ENCODE measurements at regions not wholly inside any gene's neighbourhood (a gene's known extent, or its start where the extent isn't known, plus 50 kb on each side); places are given as distances from the start of the nearest gene placed in this dataset.
"Not testable (repeated sequence)": the region's sequence is repeated elsewhere in the genome, so short reads cannot be mapped to it uniquely, and the experiment has no call there.

DNA sequence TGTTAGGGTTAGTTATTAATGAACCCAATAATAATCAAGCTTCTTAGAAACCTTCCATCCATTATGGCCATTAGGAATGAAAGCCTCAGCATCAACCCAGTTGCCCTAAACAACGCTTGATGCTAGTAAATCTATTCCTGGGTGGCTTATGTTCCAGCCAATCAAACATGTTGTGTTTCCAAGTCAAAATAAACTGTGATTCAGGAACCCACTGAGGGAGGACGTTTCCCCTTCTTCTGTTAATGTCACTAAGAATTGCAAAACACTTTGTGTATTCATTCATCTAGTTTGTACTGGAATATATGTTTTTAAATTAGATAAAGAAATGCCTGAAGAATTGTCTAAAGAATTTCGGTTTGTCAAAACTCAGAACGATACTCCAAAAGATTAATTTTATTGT lies 142.5 kb upstream of the MSX2 start:
- Mint-ChIP-seq H3K4me3 (no peak overlapping the region), H3K27me3 (peaks cover 5% of the 10 kb centered on the region), H3K9me3 (peaks cover 7% of the 10 kb centered on the region), H3K36me3 (no peaks in the 10 kb centered on the region), H3K4me1 (no peaks in the 10 kb centered on the region), H3K27ac (no peak overlapping the region)
- no peak for DNase-seq

DNA sequence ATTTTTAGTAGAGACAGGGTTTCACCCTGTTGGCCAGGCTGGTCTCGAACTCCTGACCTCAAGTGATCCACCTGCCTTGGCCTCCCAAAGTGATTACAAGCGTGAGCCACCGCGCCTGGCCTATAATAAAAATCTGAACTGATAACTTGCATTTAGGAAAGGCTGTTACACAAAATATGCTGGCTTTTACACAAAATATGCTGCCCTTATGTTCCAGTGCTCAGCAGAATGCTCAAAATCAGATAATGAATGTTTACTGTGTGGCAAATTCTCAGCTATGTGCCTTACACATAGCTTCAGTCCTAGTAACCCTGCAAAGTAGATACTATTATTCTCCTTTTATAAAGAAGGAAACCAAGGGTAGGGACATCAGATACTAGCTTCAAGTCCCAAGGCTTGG lies 141.3 kb upstream of the MSX2 start:
- no peaks in the 10 kb centered on the region for H3K36me3 Mint-ChIP-seq
- peaks cover 5% of the 10 kb centered on the region for H3K27me3 Mint-ChIP-seq
- no peak for DNase-seq
- no peak overlapping the region for H3K27ac Mint-ChIP-seq
- no peaks in the 10 kb centered on the region for H3K4me1 Mint-ChIP-seq
- H3K4me3 Mint-ChIP-seq: no peak overlapping the region
- H3K9me3 Mint-ChIP-seq: peaks cover 7% of the 10 kb centered on the region

DNA sequence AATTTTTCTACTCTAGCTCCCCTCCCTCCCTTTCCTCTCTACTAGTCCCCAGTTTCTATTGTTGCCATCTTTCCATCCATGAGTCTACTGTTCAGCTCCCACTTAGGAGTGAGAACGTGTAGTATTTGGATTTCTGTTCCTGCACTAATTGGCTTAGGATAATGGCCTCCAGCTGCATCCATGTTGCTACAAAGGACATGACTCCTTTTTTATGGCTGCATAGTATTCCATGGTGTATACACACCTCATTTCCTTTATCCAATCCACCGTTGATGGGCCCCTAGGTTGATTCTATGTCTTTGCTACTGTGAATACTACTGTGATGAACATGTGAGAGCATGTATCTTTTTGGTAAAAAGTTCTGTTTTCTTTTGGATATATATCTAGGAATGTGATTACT lies 138.9 kb upstream of the MSX2 start:
- Mint-ChIP-seq H3K27me3 (peaks cover 3% of the 10 kb centered on the region), H3K4me1 (no peaks in the 10 kb centered on the region), H3K9me3 (peaks cover 7% of the 10 kb centered on the region), H3K27ac (no peak overlapping the region), H3K4me3 (no peak overlapping the region), H3K36me3 (no peaks in the 10 kb centered on the region)
- no peak for DNase-seq

DNA sequence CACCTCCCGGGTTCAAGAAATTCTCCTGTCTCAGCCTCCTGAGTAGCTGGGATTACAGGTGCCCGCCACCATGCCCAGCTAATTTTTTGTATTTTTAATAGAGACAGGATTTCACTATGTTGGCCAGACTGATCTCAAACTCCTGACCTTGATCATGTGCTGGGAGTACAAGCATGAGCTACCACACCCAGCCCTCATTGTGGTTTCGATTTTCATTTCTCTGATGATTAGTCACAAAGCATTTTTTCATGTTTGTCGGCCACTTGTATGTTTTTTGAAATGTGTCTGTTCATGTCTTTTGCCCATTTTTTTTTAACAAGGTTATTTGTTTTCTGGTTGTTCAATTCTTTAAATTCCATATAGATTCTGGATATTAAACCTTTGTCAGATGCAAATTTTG lies 138.2 kb upstream of the MSX2 start:
- not testable (repeated sequence) for DNase-seq, H3K4me3 Mint-ChIP-seq, H3K27ac Mint-ChIP-seq, H3K36me3 Mint-ChIP-seq, H3K27me3 Mint-ChIP-seq, H3K9me3 Mint-ChIP-seq, H3K4me1 Mint-ChIP-seq

DNA sequence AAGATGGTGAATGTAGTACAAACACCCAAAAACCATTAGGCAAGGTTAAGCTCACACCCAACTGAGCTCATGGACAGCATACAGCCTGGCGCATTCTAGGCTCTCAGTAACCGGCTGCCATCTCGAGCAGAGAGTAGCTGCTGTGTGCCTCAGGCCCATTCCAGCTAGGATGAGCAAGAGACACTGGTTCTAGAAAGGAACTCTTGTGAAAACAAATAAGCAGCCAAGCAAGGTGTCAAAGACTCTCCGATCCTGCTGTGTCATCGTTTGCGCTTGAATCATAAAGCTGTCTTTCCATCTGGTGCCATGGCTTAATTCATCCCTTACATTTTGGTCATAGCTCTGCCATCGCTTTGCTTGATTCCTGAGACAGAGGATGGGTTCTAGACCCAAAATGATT lies 135.4 kb upstream of the MSX2 start:
- no peaks in the 10 kb centered on the region for H3K4me1 Mint-ChIP-seq
- H3K27ac Mint-ChIP-seq: no peak overlapping the region
- H3K36me3 Mint-ChIP-seq: no peaks in the 10 kb centered on the region
- no peak for DNase-seq
- no peak overlapping the region for H3K4me3 Mint-ChIP-seq
- H3K27me3 Mint-ChIP-seq: no peaks in the 10 kb centered on the region
- H3K9me3 Mint-ChIP-seq: peaks cover 7% of the 10 kb centered on the region

- Mint-ChIP-seq H3K4me1 (no peaks in the 10 kb centered on the region), H3K9me3 (peaks cover 7% of the 10 kb centered on the region), H3K36me3 (no peaks in the 10 kb centered on the region), H3K27ac (no peak overlapping the region), H3K27me3 (no peaks in the 10 kb centered on the region), H3K4me3 (no peak overlapping the region)
- no peak for DNase-seq
Measured at GRCh38 chr5:174589599-174589998, 134.8 kb upstream of the MSX2 start.

DNA sequence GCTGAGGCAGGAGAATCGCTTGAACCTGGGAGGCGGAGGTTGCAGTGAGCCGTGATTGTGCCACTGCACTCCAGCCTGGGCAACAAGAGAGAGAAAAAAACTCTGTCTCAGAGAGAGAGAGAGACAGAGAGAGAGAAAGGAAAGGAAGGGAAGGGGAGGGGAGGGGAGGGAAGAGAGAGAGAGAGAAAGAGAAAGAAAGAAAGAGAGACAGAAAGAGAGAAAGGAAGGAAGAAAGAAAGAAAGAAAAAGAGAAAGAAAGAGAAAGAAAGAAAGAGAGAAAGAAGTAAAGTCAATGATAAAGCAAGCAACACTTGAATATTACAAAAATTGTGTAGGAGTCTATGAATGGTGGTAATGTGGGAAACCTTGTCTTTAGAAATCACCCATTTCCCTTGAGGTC lies 133.6 kb upstream of the MSX2 start:
- no peaks in the 10 kb centered on the region for H3K27me3 Mint-ChIP-seq
- H3K27ac Mint-ChIP-seq: no peak overlapping the region
- DNase-seq: no peak
- H3K4me1 Mint-ChIP-seq: no peaks in the 10 kb centered on the region
- peaks cover 7% of the 10 kb centered on the region for H3K9me3 Mint-ChIP-seq
- H3K4me3 Mint-ChIP-seq: no peak overlapping the region
- no peaks in the 10 kb centered on the region for H3K36me3 Mint-ChIP-seq

DNA sequence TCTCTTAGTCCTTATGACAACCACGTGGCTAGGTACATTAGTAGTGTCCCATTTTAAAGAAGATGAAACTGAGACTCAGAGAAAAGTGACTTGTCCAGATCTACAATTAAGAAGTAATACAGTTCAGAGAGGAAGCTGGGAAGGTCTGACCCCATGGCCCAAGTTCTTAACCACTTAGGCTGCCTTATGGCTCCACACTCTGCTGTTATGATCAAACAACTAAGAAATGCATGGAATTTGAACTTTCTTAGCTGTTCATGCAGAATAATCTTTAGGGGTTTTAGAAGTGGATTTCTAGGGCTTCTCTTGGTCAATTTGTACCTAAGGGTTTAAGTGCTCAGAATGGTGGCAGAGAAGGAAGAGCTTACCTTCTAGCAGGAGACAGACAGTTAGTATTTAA lies 128.0 kb upstream of the MSX2 start:
- Mint-ChIP-seq H3K27ac (no peak overlapping the region), H3K36me3 (no peaks in the 10 kb centered on the region), H3K27me3 (peaks cover 17% of the 10 kb centered on the region), H3K9me3 (no peaks in the 10 kb centered on the region), H3K4me3 (no peak overlapping the region), H3K4me1 (no peaks in the 10 kb centered on the region)
- no peak for DNase-seq

GRCh38 chr5:174599992-174600391 lies 124.4 kb upstream of the MSX2 start:
- no peaks in the 10 kb centered on the region for H3K9me3 Mint-ChIP-seq
- no peaks in the 10 kb centered on the region for H3K36me3 Mint-ChIP-seq
- peaks cover 17% of the 10 kb centered on the region for H3K27me3 Mint-ChIP-seq
- H3K27ac Mint-ChIP-seq: no peak overlapping the region
- DNase-seq: no peak
- H3K4me3 Mint-ChIP-seq: no peak overlapping the region
- no peaks in the 10 kb centered on the region for H3K4me1 Mint-ChIP-seq

DNA sequence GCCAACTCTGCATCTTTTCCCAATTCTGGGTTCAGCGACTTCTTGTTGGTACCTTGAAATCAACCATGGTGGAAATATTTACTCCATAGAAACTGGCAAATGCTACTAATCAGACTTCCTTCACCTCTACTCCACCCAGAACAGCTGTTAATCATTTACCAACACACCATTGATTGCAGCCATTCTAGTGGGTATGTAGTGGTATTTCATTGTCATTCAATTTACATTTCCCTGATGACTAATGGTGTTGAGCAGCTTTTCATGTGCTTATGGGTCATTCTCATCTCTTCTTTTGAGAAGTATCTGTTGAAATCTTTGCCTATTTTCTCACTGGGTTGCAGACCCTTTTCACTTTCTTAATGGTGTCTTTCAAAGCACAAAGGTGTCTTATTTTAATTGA lies 122.4 kb upstream of the MSX2 start:
- H3K27ac Mint-ChIP-seq: no peak overlapping the region

DNA sequence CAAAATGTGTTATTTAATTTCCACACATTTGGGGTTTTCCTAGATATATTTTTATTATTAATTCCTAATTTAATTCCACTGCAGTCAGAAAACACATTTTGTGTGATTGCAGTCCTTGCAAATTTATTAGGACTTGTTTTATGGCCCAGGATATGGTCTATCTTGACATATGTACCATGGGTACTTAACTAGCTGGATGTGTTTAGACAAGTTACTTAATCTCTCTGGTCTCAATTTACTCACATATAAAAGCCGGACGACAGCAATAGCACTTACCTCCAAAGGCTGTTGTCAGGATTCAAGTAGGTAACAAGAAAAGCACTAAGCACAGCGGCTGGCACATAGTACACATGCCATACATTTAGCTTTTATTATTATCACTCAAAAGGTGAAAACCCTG lies 118.2 kb upstream of the MSX2 start:
- Mint-ChIP-seq H3K4me1 (no peaks in the 10 kb centered on the region), H3K36me3 (no peaks in the 10 kb centered on the region), H3K27me3 (peaks cover 11% of the 10 kb centered on the region), H3K4me3 (no peak overlapping the region), H3K9me3 (no peaks in the 10 kb centered on the region), H3K27ac (no peak overlapping the region)
- no peak for DNase-seq

More for the DNA sequence above, 122.4 kb upstream of the MSX2 start:
- Mint-ChIP-seq H3K27me3 (peaks cover 11% of the 10 kb centered on the region), H3K9me3 (no peaks in the 10 kb centered on the region), H3K4me1 (no peaks in the 10 kb centered on the region), H3K4me3 (no peak overlapping the region), H3K36me3 (no peaks in the 10 kb centered on the region)
- no peak for DNase-seq

- no peak overlapping the region for H3K27ac Mint-ChIP-seq
- H3K27me3 Mint-ChIP-seq: peaks cover 11% of the 10 kb centered on the region
- no peak overlapping the region for H3K4me3 Mint-ChIP-seq
- DNase-seq: no peak
- H3K36me3 Mint-ChIP-seq: no peaks in the 10 kb centered on the region
- no peaks in the 10 kb centered on the region for H3K4me1 Mint-ChIP-seq
- no peaks in the 10 kb centered on the region for H3K9me3 Mint-ChIP-seq
Measured at GRCh38 chr5:174606646-174607045, 117.7 kb upstream of the MSX2 start.

DNA sequence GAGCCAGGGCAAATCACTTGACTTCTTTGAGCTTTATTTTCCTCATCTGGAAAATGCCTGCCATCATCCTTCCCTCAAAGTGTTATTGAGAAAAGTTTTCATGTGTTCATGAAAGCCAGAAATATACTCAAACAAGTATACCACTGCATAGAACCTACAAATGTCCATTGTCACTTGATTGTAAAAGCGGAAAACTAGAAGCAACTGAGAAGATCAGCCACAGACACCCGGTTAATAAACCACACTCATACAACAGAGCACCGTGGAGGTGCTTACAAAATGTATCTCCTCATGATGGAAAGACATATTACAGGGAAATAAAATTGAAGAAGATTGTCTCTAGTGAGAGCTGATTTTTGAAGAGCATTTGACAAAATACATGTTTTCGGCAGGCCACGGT lies 117.2 kb upstream of the MSX2 start:
- Mint-ChIP-seq H3K4me3 (no peak overlapping the region), H3K27me3 (peaks cover 11% of the 10 kb centered on the region), H3K36me3 (no peaks in the 10 kb centered on the region), H3K4me1 (no peaks in the 10 kb centered on the region), H3K27ac (no peak overlapping the region), H3K9me3 (no peaks in the 10 kb centered on the region)
- DNase-seq: no peak

DNA sequence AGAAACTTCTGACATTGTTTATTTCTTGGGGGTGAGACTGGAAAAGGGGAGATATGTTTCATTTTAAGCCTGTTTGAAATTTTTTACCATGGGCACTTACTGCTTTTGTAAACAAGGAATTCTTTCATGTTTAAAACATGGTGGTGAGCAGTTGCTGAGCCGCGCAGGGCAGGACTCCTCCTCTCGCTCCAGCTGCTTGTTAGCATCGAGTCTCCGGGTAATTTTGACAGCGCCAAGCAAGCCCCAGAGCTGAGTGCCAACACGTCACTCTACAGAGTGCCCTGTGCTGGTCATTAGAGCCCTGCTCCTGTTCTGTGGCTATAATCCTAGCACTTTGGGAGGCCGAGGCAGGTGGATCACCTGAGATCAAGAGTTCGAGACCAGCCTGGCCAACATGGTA lies 116.5 kb upstream of the MSX2 start:
- no peaks in the 10 kb centered on the region for H3K9me3 Mint-ChIP-seq
- peaks cover 11% of the 10 kb centered on the region for H3K27me3 Mint-ChIP-seq
- H3K4me1 Mint-ChIP-seq: no peaks in the 10 kb centered on the region
- no peak overlapping the region for H3K27ac Mint-ChIP-seq
- H3K36me3 Mint-ChIP-seq: no peaks in the 10 kb centered on the region
- DNase-seq: no peak
- no peak overlapping the region for H3K4me3 Mint-ChIP-seq

- Mint-ChIP-seq H3K36me3 (no peaks in the 10 kb centered on the region), H3K4me1 (no peaks in the 10 kb centered on the region), H3K4me3 (no peak overlapping the region), H3K27ac (no peak overlapping the region), H3K27me3 (peaks cover 11% of the 10 kb centered on the region), H3K9me3 (no peaks in the 10 kb centered on the region)
- DNase-seq: peak; percentile 4
Measured at GRCh38 chr5:174608631-174609097, 115.7 kb upstream of the MSX2 start.

- Mint-ChIP-seq H3K27ac (no peak overlapping the region), H3K9me3 (no peaks in the 10 kb centered on the region), H3K4me3 (no peak overlapping the region), H3K36me3 (no peaks in the 10 kb centered on the region), H3K27me3 (peaks cover 11% of the 10 kb centered on the region), H3K4me1 (no peaks in the 10 kb centered on the region)
- no peak for DNase-seq
Measured at GRCh38 chr5:174609116-174609515, 115.3 kb upstream of the MSX2 start.

DNA sequence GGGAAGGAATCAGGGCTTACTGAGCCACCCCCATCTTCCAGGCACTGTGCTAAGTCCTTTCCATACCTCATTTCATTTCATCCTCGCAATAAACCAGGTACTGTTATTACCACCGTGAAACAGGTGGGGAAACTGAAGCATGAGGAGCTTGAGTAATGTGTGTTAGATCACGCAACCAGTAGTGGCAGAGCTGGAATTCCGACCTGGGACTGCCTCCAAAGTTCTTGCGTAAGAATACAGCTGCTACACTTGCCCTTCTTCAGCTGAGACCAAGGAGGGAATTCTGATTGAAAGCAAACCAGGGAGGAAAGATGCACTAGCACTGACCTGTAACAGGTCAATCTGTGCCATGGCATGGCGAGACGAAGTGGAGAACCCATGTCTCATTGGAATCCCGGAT lies 113.4 kb upstream of the MSX2 start:
- H3K27me3 Mint-ChIP-seq: peaks cover 14% of the 10 kb centered on the region
- no peaks in the 10 kb centered on the region for H3K4me1 Mint-ChIP-seq
- no peaks in the 10 kb centered on the region for H3K36me3 Mint-ChIP-seq

More for the DNA sequence above, 113.4 kb upstream of the MSX2 start:
- H3K4me3 Mint-ChIP-seq: no peak overlapping the region
- peaks cover 2% of the 10 kb centered on the region for H3K9me3 Mint-ChIP-seq
- no peak overlapping the region for H3K27ac Mint-ChIP-seq
- DNase-seq: no peak

Data from activated naive CD8-positive, alpha-beta T cell treated with anti-CD3 and anti-CD28 coated beads for 36 hours (primary cell).